ENCODE measurements at regions not wholly inside any gene's neighbourhood (a gene's known extent, or its start where the extent isn't known, plus 50 kb on each side); places are given as distances from the start of the nearest gene placed in this dataset.

GRCh38 chr4:54840430-54840829 is 182.7 kb downstream of the KIT start:
- TF ChIP-seq, protein P1, sequence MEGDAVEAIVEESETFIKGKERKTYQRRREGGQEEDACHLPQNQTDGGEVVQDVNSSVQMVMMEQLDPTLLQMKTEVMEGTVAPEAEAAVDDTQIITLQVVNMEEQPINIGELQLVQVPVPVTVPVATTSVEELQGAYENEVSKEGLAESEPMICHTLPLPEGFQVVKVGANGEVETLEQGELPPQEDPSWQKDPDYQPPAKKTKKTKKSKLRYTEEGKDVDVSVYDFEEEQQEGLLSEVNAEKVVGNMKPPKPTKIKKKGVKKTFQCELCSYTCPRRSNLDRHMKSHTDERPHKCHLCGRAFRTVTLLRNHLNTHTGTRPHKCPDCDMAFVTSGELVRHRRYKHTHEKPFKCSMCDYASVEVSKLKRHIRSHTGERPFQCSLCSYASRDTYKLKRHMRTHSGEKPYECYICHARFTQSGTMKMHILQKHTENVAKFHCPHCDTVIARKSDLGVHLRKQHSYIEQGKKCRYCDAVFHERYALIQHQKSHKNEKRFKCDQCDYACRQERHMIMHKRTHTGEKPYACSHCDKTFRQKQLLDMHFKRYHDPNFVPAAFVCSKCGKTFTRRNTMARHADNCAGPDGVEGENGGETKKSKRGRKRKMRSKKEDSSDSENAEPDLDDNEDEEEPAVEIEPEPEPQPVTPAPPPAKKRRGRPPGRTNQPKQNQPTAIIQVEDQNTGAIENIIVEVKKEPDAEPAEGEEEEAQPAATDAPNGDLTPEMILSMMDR (IDR thresholded peaks at IDR 0.05; ENCODE audit: low read length), result no peak
- no peak for TF ChIP-seq EZH2 (IDR thresholded peaks at IDR 0.05; ENCODE audit: borderline replicate concordance, low read length)
